ENCODE measurements at regions not wholly inside any gene's neighbourhood (a gene's known extent, or its start where the extent isn't known, plus 50 kb on each side); places are given as distances from the start of the nearest gene placed in this dataset.
"Not testable (repeated sequence)": the region's sequence is repeated elsewhere in the genome, so short reads cannot be mapped to it uniquely, and the experiment has no call there.

DNA sequence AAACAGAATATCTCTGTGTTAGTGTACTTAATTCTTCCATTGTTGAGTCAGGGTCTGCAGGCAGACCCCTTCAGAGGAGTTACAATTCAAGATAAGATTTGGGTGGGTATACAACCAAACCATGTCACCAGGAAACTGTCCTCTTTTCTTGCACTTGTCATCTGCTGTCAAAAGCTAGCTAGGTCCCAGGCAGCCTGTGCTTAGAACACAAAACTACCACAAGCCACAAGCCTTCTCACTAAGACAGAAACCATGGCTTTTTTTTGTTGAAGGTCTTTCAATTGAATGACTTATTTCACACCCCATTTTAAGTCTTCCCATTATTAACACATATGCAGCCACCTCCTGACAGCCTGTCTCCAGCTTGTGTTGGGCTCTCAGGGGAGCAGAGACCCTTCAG, 2345.1 kb downstream of the TP53TG3F start:
- DNase-seq (ENCODE audit: extremely low read depth in 1 of 11, low read depth in 9 of 11, low spot score in 4 of 11) = not testable (repeated sequence)

DNA sequence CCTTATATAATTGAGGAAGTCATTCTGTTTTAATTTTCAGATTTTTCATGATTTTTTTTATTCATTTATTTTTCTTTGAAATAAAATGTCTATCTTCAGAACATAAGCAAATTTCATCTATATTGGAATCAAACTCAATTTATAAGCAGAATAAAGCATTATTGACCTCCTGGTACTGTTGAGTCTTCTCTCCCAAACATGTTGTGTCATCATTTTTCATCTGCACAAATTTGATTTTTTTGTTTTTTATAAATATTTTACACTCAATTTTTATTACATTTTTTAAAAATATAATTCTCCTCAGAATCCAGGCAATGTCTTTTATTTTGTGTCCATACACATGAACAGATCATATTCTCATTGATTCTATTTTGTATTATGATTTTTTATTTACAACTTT, 2363.9 kb downstream of the TP53TG3F start:
- DNase-seq (ENCODE audit: extremely low read depth in 1 of 11, low read depth in 9 of 11, low spot score in 4 of 11) = no peak

DNA sequence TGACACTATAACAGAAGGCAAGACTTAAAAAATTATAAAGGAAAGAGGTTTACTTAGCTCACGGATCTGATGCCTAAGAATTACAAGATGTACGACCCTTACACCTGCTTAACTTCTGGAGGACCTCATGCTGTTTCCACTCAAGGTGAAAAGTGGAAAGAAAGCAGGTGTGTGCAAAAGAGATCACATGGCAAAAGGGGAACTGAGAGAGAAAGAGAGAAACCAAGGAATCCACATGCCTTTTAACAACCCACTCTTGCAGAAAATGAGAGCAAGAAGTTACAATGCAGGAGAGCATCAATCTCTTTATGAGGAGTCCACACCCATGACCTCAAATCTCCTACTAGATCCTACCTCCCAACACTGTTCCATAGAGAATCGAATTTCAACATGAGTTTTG, 2382.2 kb downstream of the TP53TG3F start:
- DNase-seq (ENCODE audit: extremely low read depth in 1 of 11, low read depth in 9 of 11, low spot score in 4 of 11) = no peak

DNA sequence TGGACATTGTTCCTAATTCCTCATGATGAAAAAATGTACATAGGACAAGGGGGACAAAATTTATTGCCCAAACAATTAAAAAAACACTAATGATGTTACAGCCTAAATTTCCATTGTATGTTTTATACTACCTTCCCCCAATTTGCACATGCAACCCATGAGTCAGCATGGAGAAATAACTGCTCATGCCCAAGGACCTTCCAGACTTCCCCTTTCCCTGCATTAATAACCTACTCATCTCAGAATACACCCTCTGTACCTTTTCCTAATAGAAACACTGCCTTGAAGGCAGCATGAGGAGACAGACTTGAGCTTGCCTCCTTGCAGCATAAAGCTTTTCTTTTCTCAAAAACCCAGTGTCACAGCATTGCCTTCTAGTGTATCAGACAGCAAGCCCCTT, 2402.8 kb downstream of the TP53TG3F start:
- DNase-seq (ENCODE audit: extremely low read depth in 1 of 11, low read depth in 9 of 11, low spot score in 4 of 11) = no peak

DNA sequence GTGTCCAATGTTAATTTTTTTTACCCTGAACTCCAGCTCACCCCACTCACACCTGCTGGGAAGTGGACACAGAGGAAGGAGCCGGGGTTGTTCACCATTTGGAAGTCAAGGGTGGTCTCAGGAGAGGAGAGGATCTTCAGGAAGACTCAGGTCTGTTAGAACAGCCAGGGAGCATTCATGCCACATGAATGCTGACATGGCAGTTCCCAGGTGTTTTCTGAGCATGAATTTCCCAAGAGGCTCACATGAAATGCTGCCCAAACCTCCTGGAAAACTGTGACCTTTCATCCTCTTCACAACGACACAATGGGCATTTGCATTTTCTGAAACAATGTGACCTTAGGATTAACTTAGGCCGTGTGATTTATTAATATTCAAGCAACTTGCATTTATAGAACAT, 2409.2 kb downstream of the TP53TG3F start:
- no peak for DNase-seq (ENCODE audit: extremely low read depth in 1 of 11, low read depth in 9 of 11, low spot score in 4 of 11)

DNA sequence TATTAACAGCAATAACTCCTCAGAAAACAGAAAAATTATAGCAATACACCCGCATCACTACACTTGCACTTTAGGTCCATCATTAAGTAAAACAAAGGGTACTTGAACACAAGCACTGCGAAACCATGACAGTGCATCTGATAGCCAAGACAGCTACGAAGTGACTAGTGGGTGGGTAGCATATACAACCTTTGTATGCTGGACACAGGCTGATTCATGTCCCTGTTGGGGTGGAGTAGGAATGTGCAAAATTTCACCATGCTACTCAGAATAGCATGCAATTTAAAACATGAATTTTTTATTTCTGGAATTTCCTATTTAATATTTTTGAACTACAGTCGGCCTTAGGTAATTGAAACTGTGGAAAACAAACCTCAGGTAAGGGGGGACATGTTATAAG, 2414.1 kb downstream of the TP53TG3F start:
- no peak for DNase-seq (ENCODE audit: extremely low read depth in 1 of 11, low read depth in 9 of 11, low spot score in 4 of 11)

DNA sequence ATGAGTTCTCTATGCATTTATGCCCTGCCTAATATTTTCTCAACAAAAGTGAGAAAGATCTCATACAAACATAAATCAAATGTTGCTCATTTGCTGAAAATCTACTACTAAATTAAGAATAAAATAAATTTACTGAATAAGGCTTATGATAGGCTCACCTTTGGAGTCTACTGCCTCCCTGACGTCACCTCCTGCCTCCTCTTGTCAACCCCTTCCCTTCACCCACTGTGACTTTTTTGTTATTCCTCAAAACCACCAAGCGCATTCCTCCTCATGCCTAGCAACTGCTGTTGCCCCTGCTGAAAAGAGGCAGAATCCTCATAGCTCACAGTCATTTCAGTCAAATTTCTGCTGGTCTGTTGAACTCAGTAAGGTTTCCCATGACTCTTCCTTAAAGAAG, 2422.2 kb downstream of the TP53TG3F start:
- DNase-seq (ENCODE audit: extremely low read depth in 1 of 11, low read depth in 9 of 11, low spot score in 4 of 11) = no peak

DNA sequence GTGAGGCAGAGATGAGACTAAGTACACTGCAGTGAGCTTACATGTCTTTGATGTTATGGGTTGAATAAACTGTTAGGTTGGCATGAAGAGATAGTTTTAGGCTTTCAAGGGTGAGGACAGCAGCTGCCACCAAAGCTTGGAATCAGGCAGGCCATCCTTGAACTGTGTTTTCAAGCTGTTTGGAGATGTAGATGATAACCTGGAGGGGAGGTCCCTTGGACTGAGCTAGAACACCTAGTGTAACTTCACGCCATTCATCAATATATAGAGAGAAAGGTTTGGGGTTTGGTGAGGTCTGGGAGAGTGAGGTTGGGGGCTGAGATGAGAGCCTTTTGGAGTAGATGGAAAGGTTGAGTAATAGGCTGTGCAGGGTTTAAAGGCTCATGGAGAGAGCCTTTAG, 2447.0 kb downstream of the TP53TG3F start:
- no peak for DNase-seq (ENCODE audit: extremely low read depth in 1 of 11, low read depth in 9 of 11, low spot score in 4 of 11)

DNA sequence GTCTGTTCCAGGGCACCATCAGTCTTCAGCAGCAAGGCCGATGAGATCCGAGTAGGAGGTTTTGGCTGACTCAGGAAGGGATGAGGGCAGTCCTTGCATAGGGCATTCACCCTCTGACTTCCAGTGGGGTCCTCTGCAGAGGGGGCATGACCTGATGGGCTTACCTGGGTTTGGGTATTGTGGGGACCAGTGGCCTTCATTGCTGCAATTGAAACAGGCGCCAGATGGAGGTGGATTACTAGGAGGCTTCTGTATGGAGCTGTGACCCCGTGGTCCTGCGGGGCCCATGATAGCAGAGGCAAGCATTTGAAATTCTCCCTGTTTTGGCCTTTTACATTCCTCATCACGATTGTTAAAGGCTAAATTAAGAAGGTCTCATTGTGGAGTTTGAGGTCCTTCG, 2448.7 kb downstream of the TP53TG3F start:
- no peak for DNase-seq (ENCODE audit: extremely low read depth in 1 of 11, low read depth in 9 of 11, low spot score in 4 of 11)

DNA sequence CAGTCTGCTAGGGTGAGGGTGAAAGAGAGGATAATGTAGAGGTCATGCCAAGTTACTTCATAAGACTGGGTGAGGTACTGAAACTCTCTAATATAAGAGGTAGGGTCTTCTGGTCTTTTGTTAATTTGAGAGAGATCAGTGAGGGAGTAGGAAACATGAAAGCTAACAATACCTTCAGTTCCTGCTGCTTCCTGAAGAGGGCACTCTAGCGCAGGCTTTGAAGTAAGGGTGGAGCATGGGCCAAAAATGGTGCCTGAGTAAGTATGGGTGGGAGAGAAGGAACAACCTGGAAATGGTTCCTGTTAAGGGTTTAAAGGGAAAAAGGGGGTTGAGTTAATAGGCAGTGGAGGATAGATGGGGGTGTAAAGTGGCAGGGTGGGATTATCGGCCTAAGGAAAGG, 2449.5 kb downstream of the TP53TG3F start:
- no peak for DNase-seq (ENCODE audit: extremely low read depth in 1 of 11, low read depth in 9 of 11, low spot score in 4 of 11)

DNA sequence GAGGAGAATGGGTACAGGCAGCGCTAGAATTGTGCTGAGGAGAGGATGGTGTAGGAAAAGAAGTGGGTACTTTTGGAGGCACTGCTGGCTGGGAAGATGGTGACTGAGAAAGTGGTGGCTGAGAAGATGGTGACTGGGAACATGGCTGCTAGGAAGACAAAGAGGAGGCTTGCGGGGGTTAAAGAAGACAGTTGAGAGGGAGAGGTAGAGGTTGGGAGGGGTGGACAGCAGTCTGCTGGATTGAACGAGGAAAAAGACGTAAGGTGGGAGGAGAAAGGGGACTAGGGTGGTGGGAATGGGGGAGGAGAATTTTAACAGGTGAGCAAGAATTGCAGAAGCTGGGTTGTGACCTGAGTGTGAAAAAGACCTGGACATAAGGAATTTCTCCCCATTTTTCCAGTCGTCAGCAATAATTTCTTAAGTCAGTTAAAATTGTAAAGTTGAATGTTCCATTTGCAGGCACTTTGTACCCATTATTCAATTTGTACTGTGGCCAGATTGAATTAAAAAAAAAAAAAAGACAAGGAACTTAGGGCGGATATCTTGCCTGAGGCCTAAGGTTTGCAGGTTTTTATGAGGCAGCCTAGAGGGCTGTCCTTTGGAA, 2450.0 kb downstream of the TP53TG3F start:
- DNase-seq (ENCODE audit: extremely low read depth in 1 of 11, low read depth in 9 of 11, low spot score in 4 of 11) = no peak

DNA sequence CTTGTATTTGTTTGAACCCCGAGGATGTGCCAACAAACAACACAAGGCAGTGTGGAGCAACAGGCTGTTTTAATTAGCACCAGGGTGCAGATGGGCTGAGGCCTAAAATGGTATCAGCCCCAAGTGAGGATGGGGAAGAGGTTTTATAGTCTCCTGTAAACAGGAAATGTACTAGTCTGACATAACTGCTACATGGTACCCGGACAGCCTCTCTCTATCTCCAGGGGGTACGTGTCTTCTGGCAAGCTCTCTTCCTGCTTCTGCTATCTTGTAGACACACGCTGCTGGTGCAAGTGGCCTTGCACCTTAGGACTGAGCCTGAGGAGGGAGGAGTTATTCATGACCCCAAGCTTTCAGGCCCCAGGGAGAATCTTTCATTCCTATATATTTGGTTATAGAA, 2451.0 kb downstream of the TP53TG3F start:
- DNase-seq (ENCODE audit: extremely low read depth in 1 of 11, low read depth in 9 of 11, low spot score in 4 of 11) = no peak

DNA sequence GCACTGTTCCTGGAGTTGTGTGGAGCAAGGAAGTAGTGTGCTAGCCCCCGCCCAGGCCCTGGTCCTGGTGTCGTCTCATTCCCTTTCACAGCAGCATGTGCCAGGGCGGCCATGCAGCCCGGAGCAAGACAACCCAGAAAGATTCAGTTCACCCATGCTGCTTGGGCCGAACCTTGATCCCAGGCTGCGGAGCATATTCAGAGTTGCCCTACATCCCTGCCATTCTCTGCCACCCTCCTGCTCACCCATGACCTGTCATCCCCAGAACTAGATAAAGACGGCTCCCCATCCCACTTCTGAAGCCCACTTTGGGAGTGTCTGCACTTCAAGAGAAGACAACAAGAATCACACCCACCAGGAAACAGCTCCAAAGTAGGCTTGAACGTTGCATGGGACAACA, 2452.5 kb downstream of the TP53TG3F start:
- DNase-seq (ENCODE audit: extremely low read depth in 1 of 11, low read depth in 9 of 11, low spot score in 4 of 11) = no peak

DNA sequence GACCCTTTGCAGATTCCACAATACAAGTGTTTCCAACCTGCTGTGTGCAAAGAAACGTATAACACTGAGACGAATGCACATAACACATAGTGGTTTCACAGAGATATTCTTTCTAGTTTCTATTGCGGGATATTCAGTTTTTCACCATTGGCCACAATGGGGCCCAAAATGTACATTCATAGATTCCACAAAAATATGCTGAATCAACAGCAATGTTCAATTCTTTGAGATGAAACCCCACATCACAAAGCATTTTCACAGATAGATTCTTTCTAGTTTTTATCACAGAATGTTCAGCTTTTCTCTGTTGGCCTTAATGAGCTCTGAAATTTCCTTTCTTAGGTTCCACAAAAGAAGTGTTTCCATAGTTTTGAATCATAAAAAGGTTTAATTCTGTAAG, 2472.3 kb downstream of the TP53TG3F start:
- no peak for DNase-seq (ENCODE audit: extremely low read depth in 1 of 11, low read depth in 9 of 11, low spot score in 4 of 11)
